ENCODE measurements at regions not wholly inside any gene's neighbourhood (a gene's known extent, or its start where the extent isn't known, plus 50 kb on each side); places are given as distances from the start of the nearest gene placed in this dataset.

DNA sequence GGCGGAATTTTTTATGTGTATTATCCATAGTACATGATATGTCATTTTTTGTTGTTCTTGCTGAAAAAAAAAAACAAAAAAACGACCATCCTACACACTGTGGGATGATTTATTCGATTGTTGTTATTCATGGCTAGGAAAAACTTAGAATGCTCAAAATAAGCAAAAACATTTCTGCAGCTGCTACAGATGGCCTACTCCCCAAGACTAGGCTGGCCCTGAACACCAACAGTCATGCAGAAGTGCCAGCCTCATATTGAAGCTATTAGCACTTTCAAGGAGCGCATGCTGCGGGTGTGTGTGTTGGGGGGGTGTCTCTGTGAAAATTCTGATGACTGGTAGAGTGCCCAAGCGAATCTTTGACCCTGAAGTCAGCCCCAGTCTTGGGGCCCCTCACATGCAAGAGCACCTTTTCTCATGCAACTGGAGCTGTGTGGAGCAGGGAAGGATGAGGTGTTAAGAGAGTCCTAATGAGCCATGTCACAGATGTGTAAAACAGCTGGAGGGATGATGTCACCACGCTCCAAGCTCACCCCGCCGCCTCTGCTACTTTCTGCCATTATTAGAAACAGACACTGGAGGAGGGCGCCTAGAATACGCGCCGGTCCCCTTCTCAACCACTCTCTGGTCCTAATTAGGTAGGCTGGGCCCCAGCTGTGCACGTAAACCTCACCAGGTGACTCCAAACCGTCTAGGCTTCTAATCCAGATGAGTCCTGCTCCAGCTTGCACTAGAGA is 61.0 kb upstream of the SMIM23 start:
- TF ChIP-seq, protein P1, sequence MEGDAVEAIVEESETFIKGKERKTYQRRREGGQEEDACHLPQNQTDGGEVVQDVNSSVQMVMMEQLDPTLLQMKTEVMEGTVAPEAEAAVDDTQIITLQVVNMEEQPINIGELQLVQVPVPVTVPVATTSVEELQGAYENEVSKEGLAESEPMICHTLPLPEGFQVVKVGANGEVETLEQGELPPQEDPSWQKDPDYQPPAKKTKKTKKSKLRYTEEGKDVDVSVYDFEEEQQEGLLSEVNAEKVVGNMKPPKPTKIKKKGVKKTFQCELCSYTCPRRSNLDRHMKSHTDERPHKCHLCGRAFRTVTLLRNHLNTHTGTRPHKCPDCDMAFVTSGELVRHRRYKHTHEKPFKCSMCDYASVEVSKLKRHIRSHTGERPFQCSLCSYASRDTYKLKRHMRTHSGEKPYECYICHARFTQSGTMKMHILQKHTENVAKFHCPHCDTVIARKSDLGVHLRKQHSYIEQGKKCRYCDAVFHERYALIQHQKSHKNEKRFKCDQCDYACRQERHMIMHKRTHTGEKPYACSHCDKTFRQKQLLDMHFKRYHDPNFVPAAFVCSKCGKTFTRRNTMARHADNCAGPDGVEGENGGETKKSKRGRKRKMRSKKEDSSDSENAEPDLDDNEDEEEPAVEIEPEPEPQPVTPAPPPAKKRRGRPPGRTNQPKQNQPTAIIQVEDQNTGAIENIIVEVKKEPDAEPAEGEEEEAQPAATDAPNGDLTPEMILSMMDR (IDR thresholded peaks at IDR 0.05; ENCODE audit: insufficient read depth, low read length, poor library complexity, severe bottlenecking) = no peak
- no peak for TF ChIP-seq EZH2phosphoT487 (conservative IDR thresholded peaks at IDR 0.05; ENCODE audit: low read length)
